ENCODE measurements at regions not wholly inside any gene's neighbourhood (a gene's known extent, or its start where the extent isn't known, plus 50 kb on each side); places are given as distances from the start of the nearest gene placed in this dataset.

DNA sequence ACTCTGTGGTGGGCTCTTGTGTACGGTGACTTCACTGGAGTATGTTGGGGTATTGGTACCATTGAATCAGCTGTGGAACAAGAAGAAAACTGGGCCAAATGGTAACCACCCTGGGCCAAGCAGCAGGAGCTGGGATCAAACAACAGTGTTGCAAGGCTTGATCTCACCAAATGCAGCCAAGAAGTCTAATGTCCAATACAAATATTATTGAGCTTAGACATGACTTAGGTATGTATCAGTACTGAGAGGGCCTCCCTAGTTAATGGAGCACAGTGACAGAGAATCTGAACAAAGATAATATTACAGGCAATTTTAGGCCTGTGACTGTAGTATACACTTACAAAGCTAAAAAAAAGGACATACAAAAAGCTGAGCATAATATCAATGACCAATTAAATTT is 604.8 kb downstream of the PLA2G4A start:
- no peak for DNase-seq (ENCODE audit: low spot score)

DNA sequence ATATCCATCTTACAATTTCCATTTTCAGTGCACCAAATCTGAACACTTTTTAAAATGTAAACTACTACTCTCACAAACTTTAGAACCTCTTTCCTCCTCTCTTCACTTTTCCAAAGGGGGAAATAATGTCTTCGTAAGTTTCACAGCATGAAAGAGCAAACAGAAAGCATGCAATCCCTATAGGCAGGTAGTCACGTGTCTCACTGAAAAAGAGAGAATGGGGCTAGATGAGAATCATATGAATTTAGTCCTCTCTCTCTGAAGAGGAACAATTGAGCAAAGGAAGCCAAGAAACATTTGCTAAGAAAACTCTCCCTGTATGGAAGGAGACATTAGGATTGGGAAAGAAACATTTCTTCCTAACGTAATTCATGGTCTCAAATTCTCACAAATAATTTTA is 613.9 kb downstream of the PLA2G4A start:
- no peak for DNase-seq (ENCODE audit: low spot score)

- DNase-seq (ENCODE audit: low spot score): no peak
Observed at GRCh38 chr1:187443939-187444338, 615.2 kb downstream of the PLA2G4A start.

DNA sequence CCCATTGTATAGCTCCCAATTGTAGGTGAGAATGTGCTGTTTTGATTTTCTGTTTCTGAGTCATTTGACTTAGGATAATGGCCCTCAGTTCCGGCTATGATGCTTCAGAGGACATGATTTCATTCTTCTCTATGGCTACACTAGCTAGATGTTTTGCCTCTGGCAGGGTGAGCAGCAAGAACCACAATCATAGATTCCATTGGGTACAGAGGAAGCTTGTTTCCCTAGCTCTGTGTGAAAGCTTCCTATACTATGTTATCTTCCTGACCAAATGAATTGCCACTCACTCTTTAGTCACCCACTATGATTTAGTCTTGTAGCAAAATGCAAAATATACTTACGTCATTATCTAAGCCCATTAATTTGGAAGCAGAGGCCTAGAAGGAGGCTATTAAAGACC is 616.3 kb downstream of the PLA2G4A start:
- DNase-seq (ENCODE audit: low spot score): no peak

DNA sequence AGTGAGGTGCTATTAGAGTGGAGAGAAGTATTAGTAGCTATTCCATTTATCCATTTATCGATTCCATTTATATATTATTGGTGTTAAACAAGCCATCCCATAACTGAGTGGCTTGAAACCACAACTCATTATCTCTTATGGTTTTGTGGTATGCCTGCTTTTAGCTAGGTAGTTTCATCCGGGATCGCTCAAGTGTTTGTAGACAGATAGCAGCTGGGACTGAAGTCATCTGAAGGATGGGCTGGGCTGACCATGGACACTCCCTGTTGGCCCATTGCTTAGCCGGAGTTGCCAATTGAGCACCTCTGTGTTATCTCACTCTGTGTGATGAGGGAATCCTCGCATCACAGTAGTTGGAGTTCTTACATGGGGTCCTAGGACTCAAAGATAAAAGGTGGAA is 622.5 kb downstream of the PLA2G4A start:
- no peak for DNase-seq (ENCODE audit: low spot score)

GRCh38 chr1:187454010-187454409 is 625.3 kb downstream of the PLA2G4A start:
- DNase-seq (ENCODE audit: low spot score): no peak

GRCh38 chr1:187456446-187456845 is 627.7 kb downstream of the PLA2G4A start:
- no peak for DNase-seq (ENCODE audit: low spot score)

GRCh38 chr1:187460093-187460492 is 631.3 kb downstream of the PLA2G4A start:
- DNase-seq (ENCODE audit: low spot score): no peak

DNA sequence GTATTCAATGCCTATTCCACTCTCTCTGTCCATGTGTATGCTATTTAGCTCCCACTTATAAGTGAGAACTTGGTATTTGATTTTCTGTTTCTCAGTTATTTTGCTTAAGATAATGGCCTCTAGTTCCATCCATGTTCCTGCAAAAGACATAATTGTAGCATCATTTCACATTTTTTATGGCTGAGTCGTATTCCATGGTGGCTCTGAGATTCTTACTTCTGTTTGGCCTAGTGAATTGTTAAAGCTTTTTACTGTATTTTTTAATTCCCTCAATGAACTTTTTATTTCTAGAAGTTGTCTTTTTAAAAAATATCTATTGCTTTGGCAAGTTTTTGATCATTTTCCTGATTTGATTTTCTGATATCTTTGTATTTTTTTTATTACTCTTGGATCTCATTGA is 635.6 kb downstream of the PLA2G4A start:
- DNase-seq (ENCODE audit: low spot score): no peak

DNA sequence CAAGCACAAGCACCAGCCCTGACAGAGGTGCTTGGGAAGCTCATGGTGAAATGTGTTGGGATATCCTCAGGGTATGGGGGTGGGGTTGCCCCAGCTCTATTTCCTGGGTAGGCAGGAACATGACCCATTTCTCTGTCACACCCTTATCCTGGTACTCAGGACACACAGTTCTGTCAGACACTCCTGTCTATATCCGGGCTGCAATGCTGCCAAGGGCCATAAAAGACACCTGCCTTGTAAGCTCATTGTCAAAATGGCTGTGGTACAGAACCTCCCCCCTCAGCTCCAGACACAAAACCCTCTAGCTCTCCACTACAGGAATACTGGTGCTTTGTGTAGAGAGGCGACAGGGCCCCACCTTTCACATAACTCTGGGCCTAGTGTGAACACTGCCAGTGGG is 636.7 kb downstream of the PLA2G4A start:
- no peak for DNase-seq (ENCODE audit: low spot score)

- no peak for DNase-seq (ENCODE audit: low spot score)
Observed at GRCh38 chr1:187469836-187470235, 641.1 kb downstream of the PLA2G4A start.

GRCh38 chr1:187471555-187471954 is 642.8 kb downstream of the PLA2G4A start:
- DNase-seq (ENCODE audit: low spot score): no peak

GRCh38 chr1:187474336-187474735 is 645.6 kb downstream of the PLA2G4A start:
- no peak for DNase-seq (ENCODE audit: low spot score)

DNA sequence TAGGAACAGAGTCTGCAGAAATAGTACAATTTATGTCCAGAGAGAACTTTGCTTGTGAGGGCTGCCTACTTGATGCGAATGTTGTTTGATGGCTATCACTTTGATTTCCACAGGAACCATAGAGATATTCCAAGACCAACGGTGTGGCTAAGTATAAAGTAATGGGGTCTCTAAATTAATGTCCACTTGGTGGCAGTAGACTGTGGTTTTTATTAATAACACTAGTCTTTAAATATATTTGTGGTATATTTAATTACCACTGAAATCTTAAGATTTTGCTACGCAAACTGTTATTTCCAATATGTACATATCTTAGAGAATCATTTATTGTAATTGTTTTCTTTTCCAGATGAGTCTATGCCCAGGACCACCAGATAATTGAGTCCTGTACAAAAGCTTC is 647.9 kb downstream of the PLA2G4A start:
- no peak for DNase-seq (ENCODE audit: low spot score)

GRCh38 chr1:187477103-187477502 is 648.4 kb downstream of the PLA2G4A start:
- DNase-seq (ENCODE audit: low spot score): no peak

DNA sequence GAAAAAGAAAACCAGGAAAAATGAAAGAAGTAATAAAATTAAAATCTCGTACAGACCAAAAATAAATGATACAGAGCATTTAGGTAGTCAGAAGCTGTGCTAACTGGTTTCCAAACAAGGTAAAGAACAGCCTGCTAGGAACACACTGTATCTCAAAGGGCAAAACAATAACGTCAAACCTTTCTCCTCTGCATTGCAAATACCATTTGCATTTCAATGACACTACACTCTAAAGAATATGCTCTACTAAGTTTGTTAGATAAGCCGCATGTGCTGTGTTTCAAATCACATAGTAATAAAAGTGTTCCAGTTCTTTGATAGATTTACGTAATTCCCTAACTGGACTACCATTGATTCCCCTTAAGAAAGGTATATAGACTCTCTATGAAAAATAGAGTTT is 648.8 kb downstream of the PLA2G4A start:
- DNase-seq (ENCODE audit: low spot score): no peak

DNA sequence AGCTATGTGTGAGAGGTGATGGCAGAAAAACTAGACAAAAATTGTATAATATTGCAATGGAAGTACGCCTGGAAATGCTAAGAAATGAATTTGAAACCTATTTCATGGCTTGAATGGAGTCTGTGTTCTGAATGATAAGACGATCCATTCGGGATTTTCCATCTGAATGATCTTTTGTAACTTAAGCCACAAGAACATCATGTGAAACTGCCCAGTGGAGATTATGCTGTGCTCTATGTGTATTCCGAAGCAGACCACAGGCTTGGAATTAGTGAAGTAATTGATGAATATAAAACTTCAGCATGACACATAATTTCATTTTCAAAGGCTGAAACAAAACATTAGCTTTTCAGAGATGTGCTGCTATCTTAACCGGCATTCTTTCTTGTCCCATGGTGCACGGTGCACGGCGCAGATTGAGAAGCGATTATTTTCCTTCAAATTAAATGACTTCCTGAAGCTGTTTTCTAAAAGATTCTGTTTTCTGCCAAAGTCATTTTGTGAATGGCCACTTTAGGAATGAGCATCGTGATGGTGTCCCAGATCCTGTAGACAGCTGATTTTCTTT is 652.9 kb downstream of the PLA2G4A start:
- DNase-seq (ENCODE audit: low spot score): no peak

GRCh38 chr1:187490266-187490665 is 661.5 kb downstream of the PLA2G4A start:
- DNase-seq (ENCODE audit: low spot score): no peak

- DNase-seq (ENCODE audit: low spot score): no peak
Observed at GRCh38 chr1:187491082-187491720, 662.5 kb downstream of the PLA2G4A start.

- no peak for DNase-seq (ENCODE audit: low spot score)
Observed at GRCh38 chr1:187498028-187498427, 669.3 kb downstream of the PLA2G4A start.

- DNase-seq (ENCODE audit: low spot score): no peak
Observed at GRCh38 chr1:187504779-187505178, 676.0 kb downstream of the PLA2G4A start.

GRCh38 chr1:187509091-187509490 is 680.3 kb downstream of the PLA2G4A start:
- no peak for DNase-seq (ENCODE audit: low spot score)

GRCh38 chr1:187513190-187513589 is 684.4 kb downstream of the PLA2G4A start:
- DNase-seq (ENCODE audit: low spot score): no peak

DNA sequence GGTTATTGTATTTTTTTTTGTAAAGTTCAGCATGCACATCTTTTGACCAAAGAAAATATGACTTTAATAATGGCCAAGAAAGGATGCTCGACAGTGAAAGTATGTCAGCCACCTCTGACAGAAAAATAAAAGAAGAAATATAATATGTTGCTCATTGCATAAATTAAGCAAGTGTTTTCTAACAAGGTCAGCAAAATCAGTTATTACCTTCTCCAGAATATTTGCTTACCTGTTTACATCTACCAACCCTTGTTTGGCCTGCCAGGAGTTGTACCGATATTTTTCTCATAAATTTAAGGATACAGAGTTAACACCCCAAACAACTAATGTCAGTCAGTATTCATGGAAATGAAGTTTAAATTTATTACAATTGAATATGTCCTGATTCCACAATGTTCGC is 685.4 kb downstream of the PLA2G4A start:
- DNase-seq (ENCODE audit: low spot score): no peak
